HG02588 (cell line): ENCODE measurements at regions not wholly inside any gene's neighbourhood (a gene's known extent, or its start where the extent isn't known, plus 50 kb on each side); places are given as distances from the start of the nearest gene placed in this dataset.
"Not testable (repeated sequence)": the region's sequence is repeated elsewhere in the genome, so short reads cannot be mapped to it uniquely, and the experiment has no call there.

Experiments used
- ATAC-seq: cut with Tn5 transposase; IDR thresholded peaks from one replicate; pipeline ENCODE4 v1.9.1; 2021; ENCODE audit warnings: mild to moderate bottlenecking, moderate library complexity; ENCODE audit not compliant: unreplicated experiment

- no peak for ATAC-seq
Observed at GRCh38 chr9:79390781-79391770, 180.7 kb upstream of the TLE4 start.

DNA sequence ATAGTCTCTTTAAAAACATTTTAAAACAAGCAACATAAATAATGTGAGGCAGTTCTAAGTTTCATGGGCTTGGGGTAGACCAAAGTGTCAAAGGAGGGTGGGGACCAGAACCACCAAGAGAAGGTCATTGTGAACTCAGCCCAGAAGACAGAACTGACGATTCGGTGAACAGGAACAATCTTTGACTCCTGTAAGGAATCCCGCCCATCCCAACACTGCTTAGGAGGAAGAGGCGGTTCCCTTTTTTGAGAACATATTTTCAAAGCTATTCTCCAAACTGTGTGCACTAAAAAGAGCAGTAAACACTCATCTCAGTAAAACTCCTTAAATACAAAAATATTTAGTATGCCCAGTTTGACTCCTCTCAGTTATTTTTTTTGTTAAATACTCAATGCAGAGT, 176.5 kb upstream of the TLE4 start:
- ATAC-seq, result no peak

GRCh38 chr9:79395755-79396154, 176.0 kb upstream of the TLE4 start:
- ATAC-seq, result no peak

- ATAC-seq, result no peak
Observed at GRCh38 chr9:79396168-79396567, 175.6 kb upstream of the TLE4 start.

DNA sequence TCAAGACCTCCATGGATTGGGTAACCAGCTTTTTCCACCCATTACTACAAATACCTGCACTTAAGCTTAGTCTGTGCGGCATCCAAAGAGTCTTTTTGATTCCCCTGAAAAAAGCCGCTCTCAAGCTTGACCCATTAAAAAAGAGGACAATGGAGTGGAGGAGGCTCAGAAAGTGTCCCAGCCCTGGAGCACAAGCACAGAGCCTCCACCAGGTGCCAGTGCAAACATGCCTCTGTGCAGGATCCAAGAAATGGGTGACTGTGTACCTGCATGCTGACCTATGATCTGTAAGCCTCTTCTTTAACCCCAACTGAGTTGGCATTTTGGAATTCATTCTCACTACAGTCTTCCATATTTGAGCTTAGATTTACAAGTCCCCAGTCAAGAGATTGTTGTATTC, 168.3 kb upstream of the TLE4 start:
- ATAC-seq, result no peak

DNA sequence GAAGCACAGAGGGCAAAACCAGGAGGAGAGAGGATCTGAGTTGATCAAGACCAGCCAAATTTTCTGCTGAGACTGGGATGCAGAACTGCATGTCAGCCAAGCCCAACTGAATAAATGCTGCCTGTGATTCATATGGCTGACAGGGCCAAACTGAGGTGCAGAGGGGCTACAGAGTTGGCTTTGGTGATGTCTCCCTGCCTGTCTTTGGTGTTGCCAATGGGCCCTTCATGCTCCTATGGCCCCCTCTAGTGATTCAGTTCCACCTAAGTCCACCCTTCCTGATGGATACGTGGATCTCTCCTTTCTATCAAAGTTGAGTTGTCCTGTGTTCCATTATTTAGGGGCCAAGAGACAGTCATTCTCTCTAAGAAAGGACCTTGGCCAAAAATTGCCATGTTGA, 163.6 kb upstream of the TLE4 start:
- ATAC-seq, result no peak

DNA sequence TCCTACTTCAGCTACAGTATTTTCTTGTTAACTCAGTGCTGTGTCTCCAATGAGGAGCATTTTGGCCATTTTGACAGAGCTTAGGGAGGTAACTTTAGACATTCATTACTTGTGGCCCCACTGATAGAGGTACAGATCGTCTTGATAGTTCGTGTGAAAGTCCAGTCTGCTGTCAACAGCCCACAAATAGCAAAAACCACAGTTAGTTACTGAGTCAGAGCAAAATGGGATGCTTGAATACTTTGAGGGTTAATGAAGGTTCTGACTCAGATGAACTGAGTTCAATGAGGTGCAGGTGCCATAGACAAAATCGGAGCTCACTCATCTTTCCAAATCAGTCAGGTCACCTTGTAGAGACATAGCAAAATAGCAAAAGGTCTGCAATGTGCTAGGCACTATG, 163.1 kb upstream of the TLE4 start:
- no peak for ATAC-seq

DNA sequence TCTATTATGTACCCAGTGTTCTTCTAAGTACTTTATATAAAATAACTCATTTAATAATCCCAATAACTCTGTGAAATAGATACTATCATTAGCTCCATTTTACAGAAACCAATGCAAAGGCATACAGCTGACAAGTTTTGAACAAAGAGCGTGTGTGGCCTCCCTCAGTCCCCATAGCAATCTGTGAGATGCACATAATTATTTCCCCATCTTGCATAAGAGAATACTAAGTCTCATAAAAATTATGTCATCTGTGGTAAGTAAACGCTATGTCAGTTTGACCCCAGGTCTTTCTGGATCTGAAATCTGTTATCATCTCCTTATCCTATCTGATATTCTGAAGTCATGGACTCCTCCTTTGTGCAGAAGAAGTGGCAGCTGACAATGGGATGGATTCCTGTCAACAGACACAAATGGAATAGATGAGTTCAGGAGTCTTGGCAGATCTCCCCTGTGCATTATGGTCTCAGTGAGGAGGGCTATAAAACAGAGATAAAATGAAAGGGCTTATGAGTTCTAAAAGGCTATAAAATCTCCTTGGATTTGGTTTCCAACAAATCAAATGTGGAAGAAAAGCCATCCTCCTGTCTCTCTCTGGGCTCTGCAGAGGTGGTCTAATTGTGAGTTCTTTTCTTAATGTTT, 162.5 kb upstream of the TLE4 start:
- no peak for ATAC-seq

DNA sequence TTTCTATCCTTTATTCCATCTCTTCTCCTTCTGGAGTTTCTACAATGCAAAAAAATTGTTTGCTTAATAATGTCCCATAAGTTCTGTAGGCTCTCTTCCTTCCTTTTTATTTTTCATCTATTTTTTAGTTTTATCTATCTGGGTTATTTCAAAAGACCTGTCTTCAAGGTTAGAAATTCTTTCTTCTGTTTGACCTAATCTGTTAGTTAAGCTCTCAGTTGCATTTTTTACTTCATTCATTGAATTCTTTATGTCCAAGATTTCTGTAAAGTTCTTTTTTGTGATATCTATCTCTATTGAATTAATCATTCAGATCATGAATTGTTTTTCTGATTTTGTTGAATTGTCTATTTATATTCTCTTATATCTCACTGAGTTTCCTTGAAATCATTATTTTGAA, 145.9 kb upstream of the TLE4 start:
- no peak for ATAC-seq

- no peak for ATAC-seq
Observed at GRCh38 chr9:79428422-79428821, 143.3 kb upstream of the TLE4 start.

DNA sequence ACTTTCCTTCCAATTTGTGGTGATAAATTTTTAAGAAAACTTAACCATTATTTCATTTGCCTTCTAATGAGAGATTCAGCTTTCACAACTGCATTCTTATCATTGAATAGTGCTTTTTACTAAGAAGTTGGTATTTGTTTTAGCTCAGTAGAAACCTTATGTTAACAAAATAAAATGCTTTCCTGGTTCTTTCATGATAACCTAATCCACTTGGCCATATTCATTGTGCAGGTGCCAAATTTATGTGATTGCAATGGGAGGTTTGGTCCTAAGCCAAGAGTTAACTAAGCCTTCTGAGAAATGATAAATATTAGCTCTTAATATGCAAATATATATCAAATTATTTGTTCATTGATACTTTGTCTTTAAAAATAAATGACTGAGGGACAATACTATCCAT, 141.1 kb upstream of the TLE4 start:
- no peak for ATAC-seq

GRCh38 chr9:79431019-79431679, 140.6 kb upstream of the TLE4 start:
- no peak for ATAC-seq

DNA sequence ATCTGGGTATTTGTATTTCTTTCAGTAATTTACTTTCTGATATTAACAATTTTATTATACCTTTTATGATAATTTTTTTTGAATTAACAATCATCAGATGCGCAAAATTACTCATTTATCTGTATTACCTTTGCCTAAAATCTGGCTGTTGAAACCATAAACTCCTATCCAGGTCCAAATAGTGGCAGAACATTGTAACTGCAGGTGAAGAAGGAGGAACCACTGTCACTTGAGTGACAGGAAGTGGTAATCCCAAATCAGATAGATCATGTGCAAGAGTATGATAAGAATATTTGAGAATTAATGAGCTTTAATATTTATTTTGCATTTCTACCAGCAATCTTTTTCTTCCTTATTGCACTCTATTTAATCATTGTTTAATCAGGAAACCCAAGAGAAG, 139.3 kb upstream of the TLE4 start:
- ATAC-seq, result no peak

- ATAC-seq, result no peak
Observed at GRCh38 chr9:79433703-79434102, 138.1 kb upstream of the TLE4 start.

- not testable (repeated sequence) for ATAC-seq
Observed at GRCh38 chr9:79439221-79439620, 132.5 kb upstream of the TLE4 start.

DNA sequence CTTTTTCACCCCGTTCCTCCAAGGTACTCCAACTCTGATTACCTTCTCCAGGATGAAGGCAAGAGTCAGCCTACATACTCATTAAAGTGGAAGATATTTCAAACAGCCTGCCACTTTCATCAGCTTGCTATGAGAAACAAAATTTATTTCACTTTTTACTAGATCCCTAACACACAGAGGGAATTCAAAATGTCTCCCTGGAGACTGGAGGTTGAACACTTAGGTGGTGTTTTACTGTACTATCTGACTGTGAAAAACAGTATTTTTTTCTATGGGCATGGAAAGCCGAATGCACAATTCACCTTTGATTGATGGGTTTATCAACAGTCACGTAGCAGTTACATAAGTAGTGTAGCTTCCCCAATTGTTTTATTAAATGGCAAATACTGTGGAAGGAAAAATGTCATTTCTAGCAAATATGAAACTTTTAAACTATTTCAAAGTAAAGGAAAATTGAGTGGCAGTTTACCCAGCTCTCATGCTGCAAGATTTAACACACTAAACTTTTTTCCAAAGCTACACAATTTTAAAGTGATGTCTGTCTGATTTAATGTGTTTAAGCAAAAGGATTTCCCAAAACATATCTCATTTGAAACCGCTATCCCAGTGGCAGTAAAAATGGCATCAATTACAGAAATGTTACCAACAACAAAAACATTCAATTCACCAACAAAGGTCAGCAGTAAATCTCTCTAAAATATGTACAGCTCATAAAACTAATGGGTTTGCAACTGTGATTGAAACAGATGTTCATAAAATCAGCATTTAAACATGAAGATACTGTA, 125.0 kb upstream of the TLE4 start:
- no peak for ATAC-seq

GRCh38 chr9:79447308-79447605, 124.5 kb upstream of the TLE4 start:
- no peak for ATAC-seq

- no peak for ATAC-seq
Observed at GRCh38 chr9:79447762-79448161, 124.0 kb upstream of the TLE4 start.

DNA sequence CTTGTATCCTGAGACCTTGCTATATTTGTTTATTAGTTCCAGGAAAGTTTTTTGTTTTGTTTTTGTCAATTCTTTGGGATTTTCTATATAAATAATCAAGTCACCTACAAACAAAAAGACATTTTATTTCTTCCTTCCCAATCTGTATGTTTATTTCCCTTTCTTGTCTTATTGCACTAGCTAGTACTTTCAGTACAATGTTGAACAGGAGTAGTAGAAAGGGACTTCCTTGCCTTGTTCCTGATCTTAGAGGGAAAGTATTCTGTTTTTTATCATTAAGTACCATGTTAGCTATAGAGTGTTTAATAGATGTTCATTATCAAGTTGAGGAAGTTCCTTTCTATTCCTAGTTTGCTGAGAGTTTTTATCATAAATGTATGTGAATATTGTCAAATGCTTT, 119.5 kb upstream of the TLE4 start:
- no peak for ATAC-seq

- ATAC-seq, result no peak
Observed at GRCh38 chr9:79461712-79462111, 110.1 kb upstream of the TLE4 start.

GRCh38 chr9:79465156-79465555, 106.6 kb upstream of the TLE4 start:
- ATAC-seq, result no peak
